GM23338 (cell line): ENCODE measurements at regions not wholly inside any gene's neighbourhood (a gene's known extent, or its start where the extent isn't known, plus 50 kb on each side); places are given as distances from the start of the nearest gene placed in this dataset.

Experiments used
- ATAC-seq: fragments of 200-7000 bp; cut with Tn5 transposase; 3 replicates; pipeline ENCODE4 v1.9.1; 2020
- DNase-seq: peaks from one replicate; pipeline ENCODE4 v3.0.0-alpha.2; 2015; ENCODE audit warnings: low spot score
- H2AFZ ChIP-seq: fragments of 200-600 bp; sonication (generic); 2 replicates; pipeline ENCODE4 v1.8.0; 2016; ENCODE audit warnings: antibody characterized with exemption, mild to moderate bottlenecking, moderate library complexity
- H3F3A ChIP-seq: fragments of 200-600 bp; sonication (generic); replicated peaks from 2 replicates; pipeline ENCODE4 v1.8.0; 2017; ENCODE audit warnings: antibody characterized with exemption, mixed run types, low read depth
- H3K27ac ChIP-seq: fragments of 200-600 bp; sonication (generic); 2 replicates; pipeline ENCODE4 v1.6.1; 2016; ENCODE audit warnings: low read depth
- H3K27me3 ChIP-seq: fragments of 200-600 bp; sonication (generic); 2 replicates; pipeline ENCODE4 v1.8.0; 2016; ENCODE audit warnings: mild to moderate bottlenecking, mixed run types, moderate library complexity; ENCODE audit not compliant: insufficient read depth
- H3K36me3 ChIP-seq: fragments of 200-600 bp; sonication (generic); 2 replicates; pipeline ENCODE4 v1.8.0; 2016; ENCODE audit warnings: mild to moderate bottlenecking; ENCODE audit not compliant: insufficient read depth
- H3K4me1 ChIP-seq: fragments of 200-600 bp; sonication (generic); 2 replicates; pipeline ENCODE4 v1.8.0; 2016; ENCODE audit warnings: mild to moderate bottlenecking, moderate library complexity; ENCODE audit not compliant: insufficient read depth
- H3K4me2 ChIP-seq: fragments of 200-600 bp; sonication (generic); 2 replicates; pipeline ENCODE4 v1.7.1; 2017; ENCODE audit warnings: mixed run types
- H3K4me3 ChIP-seq: fragments of 200-600 bp; sonication (generic); 2 replicates; pipeline ENCODE4 v1.6.1; 2016; ENCODE audit warnings: mixed run types
- H3K79me2 ChIP-seq: fragments of 200-600 bp; sonication (generic); replicated peaks from 2 replicates; pipeline ENCODE4 v1.8.0; 2017; ENCODE audit warnings: mild to moderate bottlenecking; ENCODE audit not compliant: insufficient read depth
- H3K9me2 ChIP-seq: fragments of 200-600 bp; sonication (generic); 2 replicates; pipeline ENCODE4 v1.8.0; 2017; ENCODE audit not compliant: insufficient read depth
- H4K20me1 ChIP-seq: fragments of 200-600 bp; sonication (generic); replicated peaks from 2 replicates; pipeline ENCODE4 v1.8.0; 2017; ENCODE audit warnings: mild to moderate bottlenecking; ENCODE audit not compliant: insufficient read depth
- H3K27ac Mint-ChIP-seq: 2 replicates; pipeline ENCODE4 v1.8.0; 2020; ENCODE audit warnings: inconsistent platforms, mild to moderate bottlenecking, moderate library complexity, mixed read lengths
- H3K27me3 Mint-ChIP-seq: 3 replicates; pipeline ENCODE4 v1.8.0; 2022; ENCODE audit warnings: low read depth, mild to moderate bottlenecking, moderate library complexity, mixed read lengths, inconsistent platforms; ENCODE audit not compliant: insufficient read depth, poor library complexity
- H3K36me3 Mint-ChIP-seq: 3 replicates; pipeline ENCODE4 v1.8.0; 2021; ENCODE audit warnings: low read depth, mild to moderate bottlenecking, inconsistent platforms, moderate library complexity, mixed read lengths
- H3K4me1 Mint-ChIP-seq: 3 replicates; pipeline ENCODE4 v1.8.0; 2020; ENCODE audit warnings: mild to moderate bottlenecking, inconsistent platforms, mixed read lengths
- H3K4me3 Mint-ChIP-seq: 3 replicates; pipeline ENCODE4 v1.8.0; 2021; ENCODE audit warnings: moderate library complexity, mild to moderate bottlenecking, inconsistent platforms, mixed read lengths
- H3K9me3 Mint-ChIP-seq: 3 replicates; pipeline ENCODE4 v1.8.0; 2020; ENCODE audit warnings: moderate library complexity, mild to moderate bottlenecking, inconsistent platforms, mixed read lengths
- CREB1 ChIP-seq: fragments of 250-450 bp; sonication (Bioruptor Pico); IDR thresholded peaks from 2 replicates; pipeline ENCODE4 v1.5.0; 2020; ENCODE audit warnings: low read depth, mild to moderate bottlenecking, moderate library complexity
- CTCF ChIP-seq, 2 experiments: fragments of 200-600 bp in 1 of 2; sonication (generic) in 1 of 2; conservative IDR thresholded peaks; 2 replicates each; pipeline versions ENCODE4 v1.5.1 to v1.6.1; 2016 to 2017; ENCODE audit warnings: antibody characterized with exemption in 2 of 2, low read depth in 2 of 2, mild to moderate bottlenecking in 2 of 2, moderate library complexity in 1 of 2
- ETS1 ChIP-seq: IDR thresholded peaks from 2 replicates; pipeline ENCODE4 v1.6.1; 2016; ENCODE audit warnings: antibody characterized with exemption
- EZH2 ChIP-seq: fragments of 200-600 bp; sonication (generic); IDR thresholded peaks from one replicate; pipeline ENCODE4 v1.8.0; 2017; ENCODE audit warnings: antibody characterized with exemption, mild to moderate bottlenecking, low read depth; ENCODE audit not compliant: unreplicated experiment
- JUNB ChIP-seq: IDR thresholded peaks from one replicate; pipeline ENCODE4 v1.6.1; 2016; ENCODE audit warnings: antibody characterized with exemption; ENCODE audit not compliant: unreplicated experiment
- NANOG ChIP-seq: IDR thresholded peaks from 2 replicates; pipeline ENCODE4 v1.6.1; 2016; ENCODE audit warnings: antibody characterized with exemption, borderline replicate concordance
- POLR2AphosphoS5 ChIP-seq: IDR thresholded peaks from 2 replicates; pipeline ENCODE4 v1.6.1; 2016; ENCODE audit warnings: antibody characterized with exemption, low read depth
- REST ChIP-seq: IDR thresholded peaks from one replicate; pipeline ENCODE4 v1.6.1; 2018; ENCODE audit warnings: antibody characterized with exemption; ENCODE audit not compliant: unreplicated experiment
- STAT1 ChIP-seq: IDR thresholded peaks from one replicate; pipeline ENCODE4 v1.6.1; 2016; ENCODE audit warnings: antibody characterized with exemption; ENCODE audit not compliant: unreplicated experiment
- ZNF114 ChIP-seq: fragments of 250-450 bp; sonication (Bioruptor Pico); IDR thresholded peaks from 2 replicates; pipeline ENCODE4 v1.5.0; 2020; ENCODE audit warnings: mild to moderate bottlenecking, moderate library complexity
- ZNF331 ChIP-seq: fragments of 250-450 bp; sonication (Bioruptor Pico); IDR thresholded peaks from 2 replicates; pipeline ENCODE4 v1.5.0; 2020; ENCODE audit warnings: low read depth, mild to moderate bottlenecking, moderate library complexity
- ZNF462 ChIP-seq: fragments of 250-450 bp; sonication (Bioruptor Pico); IDR thresholded peaks from 2 replicates; pipeline ENCODE4 v1.5.0; 2020; ENCODE audit warnings: mild to moderate bottlenecking, moderate library complexity

GRCh38 chr19:29329460-29330134 is 116.6 kb upstream of the UQCRFS1 start:
- H3K9me3 Mint-ChIP-seq, result peaks cover 21% of the 10 kb centered on the region
- Histone ChIP-seq H3K4me1 (no peaks in the 10 kb centered on the region), H3K27me3 (no peaks in the 10 kb centered on the region), H3K9me2 (peaks cover 10% of the 10 kb centered on the region), H3K27ac (no peak overlapping the region), H3K4me2 (no peak overlapping the region), H4K20me1 (no peaks in the 10 kb centered on the region), H2AFZ (no peak overlapping the region), H3K36me3 (no peaks in the 10 kb centered on the region), H3K4me3 (no peak overlapping the region), H3F3A (no peaks in the 10 kb centered on the region), H3K79me2 (no peaks in the 10 kb centered on the region)
- peaks cover 6% of the 10 kb centered on the region for H3K27me3 Mint-ChIP-seq
- H3K4me1 Mint-ChIP-seq, result peaks cover 15% of the 10 kb centered on the region; the same call in 2 of the 3 replicates
- peak; percentile 78 for ATAC-seq
- DNase-seq, result peak; percentile 70
- no peak overlapping the region for H3K27ac Mint-ChIP-seq
- peaks cover 6% of the 10 kb centered on the region; the same call in 1 of the 3 replicates for H3K36me3 Mint-ChIP-seq
- TF ChIP-seq EZH2 (no peak), ETS1 (no peak), ZNF462 (CRISPR knock-in tag) (peak; percentile 58; the same call in 1 of the 2 replicates), JUNB (no peak), ZNF114 (CRISPR knock-in tag) (peak; percentile 97), CTCF (conservative IDR thresholded peaks at IDR 0.05; ENCODE audit: low read depth in 2 of 2) (no peak), CREB1 (CRISPR knock-in tag) (0 out of 2 replicates have a peak, but pooled peaks have one; percentile 17), REST (peak; percentile 83), STAT1 (no peak), ZNF331 (CRISPR knock-in tag) (peak; percentile 28; the same call in 1 of the 2 replicates), NANOG (no peak), POLR2AphosphoS5 (no peak)
- H3K4me3 Mint-ChIP-seq, result no peak overlapping the region
